B cell (primary cell): ENCODE measurements at regions not wholly inside any gene's neighbourhood (a gene's known extent, or its start where the extent isn't known, plus 50 kb on each side); places are given as distances from the start of the nearest gene placed in this dataset.

ENCODE experiments used
- EZH2 ChIP-seq: IDR thresholded peaks from 2 replicates; pipeline ENCODE4 v1.6.1; 2012; ENCODE audit warnings: borderline replicate concordance, low read depth, mild to moderate bottlenecking, moderate library complexity, low read length; ENCODE audit not compliant: insufficient read depth, poor library complexity, severe bottlenecking
- TF ChIP-seq, protein P1 (sequence below): fragments of 200-600 bp; IDR thresholded peaks from one replicate; pipeline ENCODE4 v1.8.0; 2022; ENCODE audit warnings: antibody characterized with exemption, mild to moderate bottlenecking

DNA sequence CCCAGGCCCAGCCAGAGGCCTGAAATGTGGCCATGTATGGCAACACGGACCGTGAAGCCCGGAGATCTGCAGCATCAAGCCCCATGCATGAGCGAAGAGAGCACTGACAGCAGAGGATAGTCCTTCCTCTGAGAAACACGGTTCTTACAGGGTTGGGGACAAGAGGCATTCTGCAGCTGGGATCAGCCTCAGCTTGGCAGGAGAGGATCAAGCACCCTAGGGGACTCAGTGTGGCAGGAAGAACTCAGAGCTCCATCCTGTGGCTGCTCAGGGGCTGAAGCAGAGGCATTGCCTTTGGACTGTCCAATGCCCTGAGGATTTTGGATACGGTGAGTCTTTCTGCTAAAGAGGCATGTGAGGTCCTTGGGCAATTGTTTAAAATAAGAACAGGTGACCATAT lies 368.7 kb downstream of the ZNF516 start:
- TF ChIP-seq, protein P1, sequence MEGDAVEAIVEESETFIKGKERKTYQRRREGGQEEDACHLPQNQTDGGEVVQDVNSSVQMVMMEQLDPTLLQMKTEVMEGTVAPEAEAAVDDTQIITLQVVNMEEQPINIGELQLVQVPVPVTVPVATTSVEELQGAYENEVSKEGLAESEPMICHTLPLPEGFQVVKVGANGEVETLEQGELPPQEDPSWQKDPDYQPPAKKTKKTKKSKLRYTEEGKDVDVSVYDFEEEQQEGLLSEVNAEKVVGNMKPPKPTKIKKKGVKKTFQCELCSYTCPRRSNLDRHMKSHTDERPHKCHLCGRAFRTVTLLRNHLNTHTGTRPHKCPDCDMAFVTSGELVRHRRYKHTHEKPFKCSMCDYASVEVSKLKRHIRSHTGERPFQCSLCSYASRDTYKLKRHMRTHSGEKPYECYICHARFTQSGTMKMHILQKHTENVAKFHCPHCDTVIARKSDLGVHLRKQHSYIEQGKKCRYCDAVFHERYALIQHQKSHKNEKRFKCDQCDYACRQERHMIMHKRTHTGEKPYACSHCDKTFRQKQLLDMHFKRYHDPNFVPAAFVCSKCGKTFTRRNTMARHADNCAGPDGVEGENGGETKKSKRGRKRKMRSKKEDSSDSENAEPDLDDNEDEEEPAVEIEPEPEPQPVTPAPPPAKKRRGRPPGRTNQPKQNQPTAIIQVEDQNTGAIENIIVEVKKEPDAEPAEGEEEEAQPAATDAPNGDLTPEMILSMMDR: no peak
- TF ChIP-seq EZH2: no peak
